ENCODE measurements at regions not wholly inside any gene's neighbourhood (a gene's known extent, or its start where the extent isn't known, plus 50 kb on each side); places are given as distances from the start of the nearest gene placed in this dataset.

GRCh38 chr16:85394456-85395206 lies 218.5 kb upstream of the GSE1 start:
- ATAC-seq (replicated peaks; ENCODE audit: extremely low read depth, poor library complexity, severe bottlenecking) (no peak), DNase-seq (ENCODE audit: low spot score in 2 of 2) (no peak)
- no peak overlapping the region for H3K27ac Mint-ChIP-seq (ENCODE audit: low read depth)
- peaks cover 5% of the 10 kb centered on the region for H3K27me3 Mint-ChIP-seq
- no peak overlapping the region for H3K4me3 Mint-ChIP-seq
- no peaks in the 10 kb centered on the region for H3K36me3 Mint-ChIP-seq (ENCODE audit: insufficient read depth)
- no peaks in the 10 kb centered on the region for H3K9me3 Mint-ChIP-seq
- no peaks in the 10 kb centered on the region for H3K4me1 Mint-ChIP-seq

DNA sequence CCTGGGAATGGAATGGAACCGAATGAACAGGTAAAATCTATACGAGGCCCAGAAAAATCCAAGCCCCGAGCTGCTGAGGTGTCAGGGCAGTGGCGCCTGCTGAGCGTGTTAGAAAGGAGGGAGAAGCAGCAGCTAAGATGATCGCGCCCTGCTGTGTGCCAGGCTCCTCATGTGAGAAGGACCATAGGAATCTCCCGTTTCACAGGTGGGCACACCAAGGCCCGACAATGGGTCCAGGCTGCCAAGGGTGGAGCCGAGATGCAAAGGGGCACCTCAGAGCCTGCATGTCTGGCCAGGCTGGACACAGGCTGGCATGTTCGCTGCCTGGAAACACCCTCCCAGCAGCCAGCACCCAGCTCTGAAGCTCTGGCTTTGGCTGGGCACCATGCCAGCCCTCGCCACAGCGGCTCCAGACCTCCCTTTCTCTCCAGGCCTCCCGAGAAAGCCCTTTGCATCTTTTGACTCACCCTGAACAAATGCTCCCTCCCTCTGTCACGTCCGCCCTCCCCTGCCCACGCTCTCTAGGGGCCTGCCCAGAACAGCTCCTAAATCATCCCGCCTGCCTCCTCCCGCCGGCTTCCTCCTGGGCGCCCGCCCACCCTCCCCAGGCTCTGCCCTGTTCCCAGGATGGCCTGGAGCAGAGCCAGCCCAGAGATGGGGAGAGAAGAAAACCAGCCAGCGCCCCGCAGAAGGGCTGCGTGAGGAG lies 217.8 kb upstream of the GSE1 start:
- no peaks in the 10 kb centered on the region for H3K4me1 Mint-ChIP-seq
- ATAC-seq (replicated peaks; ENCODE audit: extremely low read depth, poor library complexity, severe bottlenecking) (no peak), DNase-seq (ENCODE audit: low spot score in 2 of 2) (no peak)
- no peaks in the 10 kb centered on the region for H3K36me3 Mint-ChIP-seq (ENCODE audit: insufficient read depth)
- no peak overlapping the region for H3K27ac Mint-ChIP-seq (ENCODE audit: low read depth)
- H3K4me3 Mint-ChIP-seq = no peak overlapping the region
- H3K9me3 Mint-ChIP-seq = no peaks in the 10 kb centered on the region
- H3K27me3 Mint-ChIP-seq = no peaks in the 10 kb centered on the region

GRCh38 chr16:85395913-85396878 lies 216.9 kb upstream of the GSE1 start:
- H3K27ac Mint-ChIP-seq (ENCODE audit: low read depth) = no peak overlapping the region
- no peak overlapping the region for H3K4me3 Mint-ChIP-seq
- H3K36me3 Mint-ChIP-seq (ENCODE audit: insufficient read depth) = no peaks in the 10 kb centered on the region
- ATAC-seq (replicated peaks; ENCODE audit: extremely low read depth, poor library complexity, severe bottlenecking) = no peak
- no peaks in the 10 kb centered on the region for H3K9me3 Mint-ChIP-seq
- no peaks in the 10 kb centered on the region for H3K4me1 Mint-ChIP-seq
- H3K27me3 Mint-ChIP-seq = no peaks in the 10 kb centered on the region
- DNase-seq (ENCODE audit: low spot score in 2 of 2) = no peak

DNA sequence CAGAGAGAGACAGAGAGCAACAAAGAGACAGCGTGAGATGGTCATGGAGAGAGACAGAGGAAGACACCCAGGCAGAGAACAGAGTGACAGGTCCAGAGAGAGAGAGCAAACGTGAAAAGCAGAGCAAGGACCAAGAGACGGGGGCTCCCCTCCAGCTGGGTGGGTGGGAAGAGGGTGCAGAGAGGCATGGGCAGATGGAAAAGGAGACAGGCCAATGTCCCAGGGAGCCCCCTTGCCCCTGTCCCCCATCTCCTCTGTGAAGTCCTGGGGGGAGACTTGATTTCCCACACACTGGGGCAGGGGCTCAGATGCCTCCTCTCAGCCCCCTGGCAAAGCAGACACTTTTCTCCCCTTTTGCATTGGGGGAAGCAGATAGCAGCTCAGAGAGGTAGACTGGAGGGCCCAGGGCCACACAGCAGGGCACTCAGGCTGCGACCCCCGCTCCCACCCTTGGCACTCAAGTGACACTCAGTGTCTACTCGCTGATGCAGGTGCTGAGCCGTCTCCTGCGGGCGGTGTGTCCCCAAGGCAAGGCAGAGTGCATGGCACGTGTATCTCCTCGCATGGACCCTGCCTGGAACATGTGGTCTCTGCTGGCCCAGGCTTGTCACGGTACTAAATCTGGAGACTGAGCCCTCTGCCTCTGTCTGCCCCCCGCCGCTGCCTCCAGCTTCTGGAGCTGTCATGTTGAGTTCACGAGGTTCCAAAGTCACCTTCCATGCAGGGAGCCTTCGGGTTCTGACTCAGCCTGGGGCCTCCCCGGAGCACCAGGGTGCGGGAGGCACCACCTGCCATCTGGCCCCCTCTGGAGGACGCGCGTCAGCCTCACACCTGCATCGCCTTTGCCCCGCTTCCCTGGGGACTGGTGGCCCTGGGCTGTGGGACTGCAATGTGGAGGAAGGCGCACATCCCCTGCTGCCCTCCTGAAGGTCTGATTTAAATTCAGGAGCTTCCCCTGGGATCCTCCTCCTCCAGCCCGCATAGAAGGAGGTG lies 215.9 kb upstream of the GSE1 start:
- H3K9me3 Mint-ChIP-seq = no peaks in the 10 kb centered on the region
- H3K36me3 Mint-ChIP-seq (ENCODE audit: insufficient read depth) = no peaks in the 10 kb centered on the region
- no peaks in the 10 kb centered on the region for H3K4me1 Mint-ChIP-seq
- no peak for ATAC-seq (replicated peaks; ENCODE audit: extremely low read depth, poor library complexity, severe bottlenecking)
- no peak overlapping the region for H3K27ac Mint-ChIP-seq (ENCODE audit: low read depth)
- H3K27me3 Mint-ChIP-seq = no peaks in the 10 kb centered on the region
- no peak for DNase-seq (ENCODE audit: low spot score in 2 of 2)
- H3K4me3 Mint-ChIP-seq = no peak overlapping the region

GRCh38 chr16:85398050-85398451 lies 215.1 kb upstream of the GSE1 start:
- H3K27ac Mint-ChIP-seq (ENCODE audit: low read depth) = no peak overlapping the region
- no peaks in the 10 kb centered on the region for H3K9me3 Mint-ChIP-seq
- no peak for DNase-seq (ENCODE audit: low spot score in 2 of 2)
- H3K4me1 Mint-ChIP-seq = no peaks in the 10 kb centered on the region
- H3K36me3 Mint-ChIP-seq (ENCODE audit: insufficient read depth) = no peaks in the 10 kb centered on the region
- ATAC-seq (replicated peaks; ENCODE audit: extremely low read depth, poor library complexity, severe bottlenecking) = no peak
- H3K27me3 Mint-ChIP-seq = no peaks in the 10 kb centered on the region
- no peak overlapping the region for H3K4me3 Mint-ChIP-seq

DNA sequence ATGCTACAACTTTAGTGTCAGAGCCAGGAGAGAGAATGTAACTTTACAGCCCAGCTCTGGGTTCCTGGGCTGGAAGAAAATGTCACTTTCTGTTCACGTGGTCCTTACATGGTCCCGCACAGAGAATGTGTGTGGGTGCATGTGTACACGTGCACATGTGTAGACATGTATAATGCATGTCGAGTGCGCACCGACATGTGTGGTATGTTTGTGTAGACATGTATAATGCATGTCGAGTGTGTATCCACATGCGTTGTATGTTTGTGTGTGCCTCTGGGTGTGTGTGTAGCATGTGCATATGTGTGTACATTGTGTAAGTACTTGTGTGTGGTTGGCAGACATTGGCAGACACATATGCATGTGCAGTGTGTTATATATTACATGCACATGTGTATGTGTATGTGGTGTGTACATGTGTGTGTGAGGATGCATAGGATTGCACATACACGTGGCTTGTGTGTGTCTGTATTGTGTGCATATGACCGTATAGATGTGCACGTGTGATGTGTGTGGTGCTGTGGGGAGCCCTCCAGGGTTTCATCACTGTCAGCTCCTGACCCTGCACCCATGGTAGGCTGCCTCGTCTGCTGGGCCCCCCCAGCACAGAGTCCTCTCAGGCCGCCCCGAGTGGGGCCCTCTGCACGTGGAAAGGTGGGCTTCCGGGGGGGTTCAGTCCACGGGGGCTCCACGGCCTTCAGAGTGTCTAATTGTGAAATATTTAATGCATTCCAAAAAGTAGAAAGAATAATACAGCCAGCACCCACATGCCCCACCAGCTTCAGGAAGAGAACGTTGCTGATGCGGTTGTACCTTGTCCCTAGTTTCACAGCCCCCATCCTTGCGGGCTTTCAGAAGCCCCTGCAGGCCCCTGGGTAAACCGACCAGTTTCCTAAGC lies 214.2 kb upstream of the GSE1 start:
- Mint-ChIP-seq H3K4me1 (no peaks in the 10 kb centered on the region), H3K27me3 (no peaks in the 10 kb centered on the region), H3K9me3 (no peaks in the 10 kb centered on the region), H3K27ac (ENCODE audit: low read depth) (no peak overlapping the region), H3K36me3 (ENCODE audit: insufficient read depth) (no peaks in the 10 kb centered on the region), H3K4me3 (no peak overlapping the region)
- no peak for ATAC-seq (replicated peaks; ENCODE audit: extremely low read depth, poor library complexity, severe bottlenecking)
- no peak for DNase-seq (ENCODE audit: low spot score in 2 of 2)

- Mint-ChIP-seq H3K4me3 (no peak overlapping the region), H3K27me3 (no peaks in the 10 kb centered on the region), H3K4me1 (no peaks in the 10 kb centered on the region), H3K9me3 (no peaks in the 10 kb centered on the region), H3K36me3 (ENCODE audit: insufficient read depth) (no peaks in the 10 kb centered on the region), H3K27ac (ENCODE audit: low read depth) (no peak overlapping the region)
- ATAC-seq (replicated peaks; ENCODE audit: extremely low read depth, poor library complexity, severe bottlenecking) (no peak), DNase-seq (ENCODE audit: low spot score in 2 of 2) (no peak)
Observed at GRCh38 chr16:85399583-85400284, 213.4 kb upstream of the GSE1 start.

- no peak overlapping the region for H3K4me3 Mint-ChIP-seq
- no peaks in the 10 kb centered on the region for H3K4me1 Mint-ChIP-seq
- DNase-seq (ENCODE audit: low spot score in 2 of 2) (no peak), ATAC-seq (replicated peaks; ENCODE audit: extremely low read depth, poor library complexity, severe bottlenecking) (no peak)
- H3K36me3 Mint-ChIP-seq (ENCODE audit: insufficient read depth) = no peaks in the 10 kb centered on the region
- H3K27me3 Mint-ChIP-seq = no peaks in the 10 kb centered on the region
- no peak overlapping the region for H3K27ac Mint-ChIP-seq (ENCODE audit: low read depth)
- H3K9me3 Mint-ChIP-seq = no peaks in the 10 kb centered on the region
Observed at GRCh38 chr16:85400305-85401205, 212.6 kb upstream of the GSE1 start.

- no peak overlapping the region for H3K27ac Mint-ChIP-seq (ENCODE audit: low read depth)
- no peaks in the 10 kb centered on the region for H3K36me3 Mint-ChIP-seq (ENCODE audit: insufficient read depth)
- no peaks in the 10 kb centered on the region for H3K27me3 Mint-ChIP-seq
- no peak overlapping the region for H3K4me3 Mint-ChIP-seq
- no peaks in the 10 kb centered on the region for H3K4me1 Mint-ChIP-seq
- DNase-seq (ENCODE audit: low spot score in 2 of 2) = no peak
- no peaks in the 10 kb centered on the region for H3K9me3 Mint-ChIP-seq
- no peak for ATAC-seq (replicated peaks; ENCODE audit: extremely low read depth, poor library complexity, severe bottlenecking)
Observed at GRCh38 chr16:85401370-85401916, 211.7 kb upstream of the GSE1 start.

Measured in central memory CD8-positive, alpha-beta T cell (primary cell).